Activated CD8-positive, alpha-beta memory T cell treated with anti-CD3 and anti-CD28 coated beads for 4 hours (primary cell): ENCODE measurements at regions not wholly inside any gene's neighbourhood (a gene's known extent, or its start where the extent isn't known, plus 50 kb on each side); places are given as distances from the start of the nearest gene placed in this dataset.

ENCODE experiments used
- DNase-seq, 2 donors: peaks; one replicate each; pipeline ENCODE4 v3.0.0-alpha.2; 2020; ENCODE audit warnings: low read depth in 2 of 2

- DNase-seq: no peak
These were observed 535.2 kb downstream of the METTL4 start for GRCh38 chr18:2036086-2036485.

GRCh38 chr18:2040279-2040678 is 531.0 kb downstream of the METTL4 start:
- DNase-seq: no peak

GRCh38 chr18:2049986-2050385 is 521.3 kb downstream of the METTL4 start:
- DNase-seq: no peak

GRCh38 chr18:2050702-2051201 is 520.6 kb downstream of the METTL4 start:
- no peak for DNase-seq

- DNase-seq: no peak
These were observed 517.7 kb downstream of the METTL4 start for GRCh38 chr18:2053490-2054089.

- DNase-seq: no peak
These were observed 512.0 kb downstream of the METTL4 start for GRCh38 chr18:2059336-2059735.

- no peak for DNase-seq
These were observed 511.2 kb downstream of the METTL4 start for GRCh38 chr18:2060086-2060485.

- no peak for DNase-seq
These were observed 500.7 kb downstream of the METTL4 start for GRCh38 chr18:2070631-2071030.

- no peak for DNase-seq
These were observed 495.8 kb downstream of the METTL4 start for GRCh38 chr18:2075499-2075898.

- no peak for DNase-seq
These were observed 488.6 kb downstream of the METTL4 start for GRCh38 chr18:2082676-2083075.

- no peak for DNase-seq
These were observed 487.6 kb downstream of the METTL4 start for GRCh38 chr18:2083691-2084090.

- no peak for DNase-seq
These were observed 484.9 kb downstream of the METTL4 start for GRCh38 chr18:2086439-2086838.

GRCh38 chr18:2087877-2088673 is 483.2 kb downstream of the METTL4 start:
- no peak for DNase-seq

GRCh38 chr18:2089396-2089795 is 481.9 kb downstream of the METTL4 start:
- DNase-seq: no peak

- no peak for DNase-seq
These were observed 479.4 kb downstream of the METTL4 start for GRCh38 chr18:2091937-2092336.

- no peak for DNase-seq
These were observed 474.8 kb downstream of the METTL4 start for GRCh38 chr18:2096551-2096950.

- DNase-seq: no peak
These were observed 470.6 kb downstream of the METTL4 start for GRCh38 chr18:2100694-2101213.

GRCh38 chr18:2102022-2102421 is 469.3 kb downstream of the METTL4 start:
- no peak for DNase-seq

- no peak for DNase-seq
These were observed 468.0 kb downstream of the METTL4 start for GRCh38 chr18:2103299-2103698.

- no peak for DNase-seq
These were observed 466.5 kb downstream of the METTL4 start for GRCh38 chr18:2104620-2105462.

- DNase-seq: no peak
These were observed 462.7 kb downstream of the METTL4 start for GRCh38 chr18:2108591-2108990.

- no peak for DNase-seq
These were observed 459.8 kb downstream of the METTL4 start for GRCh38 chr18:2111456-2111855.
